ENCODE measurements at regions not wholly inside any gene's neighbourhood (a gene's known extent, or its start where the extent isn't known, plus 50 kb on each side); places are given as distances from the start of the nearest gene placed in this dataset.

- TF ChIP-seq, protein P1, sequence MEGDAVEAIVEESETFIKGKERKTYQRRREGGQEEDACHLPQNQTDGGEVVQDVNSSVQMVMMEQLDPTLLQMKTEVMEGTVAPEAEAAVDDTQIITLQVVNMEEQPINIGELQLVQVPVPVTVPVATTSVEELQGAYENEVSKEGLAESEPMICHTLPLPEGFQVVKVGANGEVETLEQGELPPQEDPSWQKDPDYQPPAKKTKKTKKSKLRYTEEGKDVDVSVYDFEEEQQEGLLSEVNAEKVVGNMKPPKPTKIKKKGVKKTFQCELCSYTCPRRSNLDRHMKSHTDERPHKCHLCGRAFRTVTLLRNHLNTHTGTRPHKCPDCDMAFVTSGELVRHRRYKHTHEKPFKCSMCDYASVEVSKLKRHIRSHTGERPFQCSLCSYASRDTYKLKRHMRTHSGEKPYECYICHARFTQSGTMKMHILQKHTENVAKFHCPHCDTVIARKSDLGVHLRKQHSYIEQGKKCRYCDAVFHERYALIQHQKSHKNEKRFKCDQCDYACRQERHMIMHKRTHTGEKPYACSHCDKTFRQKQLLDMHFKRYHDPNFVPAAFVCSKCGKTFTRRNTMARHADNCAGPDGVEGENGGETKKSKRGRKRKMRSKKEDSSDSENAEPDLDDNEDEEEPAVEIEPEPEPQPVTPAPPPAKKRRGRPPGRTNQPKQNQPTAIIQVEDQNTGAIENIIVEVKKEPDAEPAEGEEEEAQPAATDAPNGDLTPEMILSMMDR (IDR thresholded peaks at IDR 0.05), result no peak
- TF ChIP-seq POLR2A (IDR thresholded peaks at IDR 0.05), result no peak
Measured at GRCh38 chr2:204415406-204416181, 129.7 kb upstream of the PARD3B start.

Measured in lower leg skin (tissue), 3 donors.